H9 (cell line): ENCODE measurements at regions not wholly inside any gene's neighbourhood (a gene's known extent, or its start where the extent isn't known, plus 50 kb on each side); places are given as distances from the start of the nearest gene placed in this dataset.

Experiments
- DNase-seq: peaks from one replicate; pipeline ENCODE4 v3.0.0-alpha.2; 2017
- H2AFZ ChIP-seq: one replicate; pipeline ENCODE4 v1.6.1; 2013; ENCODE audit warnings: mild to moderate bottlenecking, low read length, control low read depth, moderate library complexity
- H2AK5ac ChIP-seq: 2 replicates; pipeline ENCODE4 v1.6.1; 2013; ENCODE audit warnings: low read length, control low read depth, mixed read lengths; ENCODE audit not compliant: insufficient read length
- H2BK120ac ChIP-seq: one replicate; pipeline ENCODE4 v1.6.1; 2013; ENCODE audit warnings: low read depth, mild to moderate bottlenecking, low read length, control low read depth, inconsistent platforms; ENCODE audit not compliant: poor library complexity, severe bottlenecking
- H2BK12ac ChIP-seq: 2 replicates; pipeline ENCODE4 v1.6.1; 2013; ENCODE audit warnings: low read length, control low read depth, mixed read lengths, low read depth; ENCODE audit not compliant: insufficient read length
- H2BK15ac ChIP-seq: 2 replicates; pipeline ENCODE4 v1.6.1; 2013; ENCODE audit warnings: low read depth, low read length, control low read depth
- H2BK20ac ChIP-seq: one replicate; pipeline ENCODE4 v1.6.1; 2013; ENCODE audit warnings: low read depth, mild to moderate bottlenecking, low read length, control low read depth, inconsistent platforms; ENCODE audit not compliant: poor library complexity, severe bottlenecking
- H2BK5ac ChIP-seq: 2 replicates; pipeline ENCODE4 v1.6.1; 2013; ENCODE audit warnings: low read length, control low read depth, mixed read lengths; ENCODE audit not compliant: insufficient read length
- H3K14ac ChIP-seq: 2 replicates; pipeline ENCODE4 v1.6.1; 2013; ENCODE audit warnings: low read length, control low read depth; ENCODE audit not compliant: insufficient read depth
- H3K18ac ChIP-seq: 2 replicates; pipeline ENCODE4 v1.6.1; 2013; ENCODE audit warnings: low read depth, mild to moderate bottlenecking, mixed read lengths, low read length, control low read depth; ENCODE audit not compliant: insufficient read length
- H3K23ac ChIP-seq: 2 replicates; pipeline ENCODE4 v1.6.1; 2013; ENCODE audit warnings: low read length, control low read depth, mixed read lengths, low read depth; ENCODE audit not compliant: insufficient read length
- H3K23me2 ChIP-seq: 2 replicates; pipeline ENCODE4 v1.6.1; 2013; ENCODE audit warnings: low read depth, mild to moderate bottlenecking, mixed read lengths, low read length, control low read depth; ENCODE audit not compliant: insufficient read length, poor library complexity, severe bottlenecking
- H3K27ac ChIP-seq: 2 replicates; pipeline ENCODE4 v1.5.1; 2013; ENCODE audit warnings: low read length, control low read depth, mixed read lengths, low read depth; ENCODE audit not compliant: insufficient read length
- H3K27me3 ChIP-seq: 2 replicates; pipeline ENCODE4 v1.6.1; 2013; ENCODE audit warnings: low read length, control low read depth, inconsistent platforms; ENCODE audit not compliant: insufficient read depth
- H3K4ac ChIP-seq: 2 replicates; pipeline ENCODE4 v1.6.1; 2013; ENCODE audit warnings: low read depth, mild to moderate bottlenecking, control low read depth, inconsistent platforms, low read length, moderate library complexity
- H3K4me1 ChIP-seq: 2 replicates; pipeline ENCODE4 v1.6.1; 2013; ENCODE audit warnings: low read length, control low read depth, inconsistent platforms; ENCODE audit not compliant: insufficient read depth
- H3K4me2 ChIP-seq: 2 replicates; pipeline ENCODE4 v1.6.1; 2013; ENCODE audit warnings: low read length, control low read depth, mixed read lengths; ENCODE audit not compliant: insufficient read length, insufficient read depth
- H3K56ac ChIP-seq: 2 replicates; pipeline ENCODE4 v1.6.1; 2013; ENCODE audit warnings: low read depth, mild to moderate bottlenecking, mixed read lengths, low read length, control low read depth; ENCODE audit not compliant: insufficient read length
- H3K79me1 ChIP-seq: 2 replicates; pipeline ENCODE4 v1.6.1; 2013; ENCODE audit warnings: low read depth, mild to moderate bottlenecking, moderate library complexity, low read length, control low read depth, inconsistent platforms; ENCODE audit not compliant: insufficient read depth, poor library complexity, severe bottlenecking
- H3K79me2 ChIP-seq: 2 replicates; pipeline ENCODE4 v1.6.1; 2013; ENCODE audit warnings: low read length, control low read depth, inconsistent platforms; ENCODE audit not compliant: insufficient read depth
- H3K9ac ChIP-seq: 2 replicates; pipeline ENCODE4 v1.6.1; 2013; ENCODE audit warnings: low read length, control low read depth, mixed read lengths; ENCODE audit not compliant: insufficient read length; ENCODE audit errors: extremely low read depth
- H3K9me3 ChIP-seq: one replicate; pipeline ENCODE4 v1.6.1; 2013; ENCODE audit warnings: low read depth, low read length, inconsistent platforms; ENCODE audit not compliant: control insufficient read depth
- H3T11ph ChIP-seq: one replicate; pipeline ENCODE4 v1.6.1; 2013; ENCODE audit warnings: mild to moderate bottlenecking, low read length, control low read depth, inconsistent platforms
- H4K20me1 ChIP-seq: one replicate; pipeline ENCODE4 v1.6.1; 2013; ENCODE audit not compliant: control insufficient read depth, insufficient read length, insufficient read depth
- H4K5ac ChIP-seq: 2 replicates; pipeline ENCODE4 v1.6.1; 2013; ENCODE audit warnings: low read depth, mild to moderate bottlenecking, mixed read lengths, low read length, control low read depth; ENCODE audit not compliant: insufficient read length
- H4K8ac ChIP-seq: replicated peaks from 2 replicates; pipeline ENCODE4 v1.6.1; 2013; ENCODE audit warnings: low read length, control low read depth, mixed read lengths, low read depth; ENCODE audit not compliant: insufficient read length
- H4K91ac ChIP-seq: 2 replicates; pipeline ENCODE4 v1.6.1; 2013; ENCODE audit warnings: low read depth, mild to moderate bottlenecking, moderate library complexity, mixed read lengths, low read length, control low read depth; ENCODE audit not compliant: insufficient read length
- H3K27ac Mint-ChIP-seq, 3 experiments: 2 replicates in 2 of 3; 3 replicates in 1 of 3; pipeline ENCODE4 v1.8.0; 2020 to 2021; ENCODE audit warnings: mixed read lengths in 3 of 3, mild to moderate bottlenecking in 1 of 3, moderate library complexity in 1 of 3
- H3K27me3 Mint-ChIP-seq: 2 replicates; pipeline ENCODE4 v1.8.0; 2021; ENCODE audit warnings: low read depth, mild to moderate bottlenecking, moderate library complexity, mixed read lengths
- H3K36me3 Mint-ChIP-seq, 3 experiments: 2 replicates in 2 of 3; 3 replicates in 1 of 3; pipeline ENCODE4 v1.8.0; 2020 to 2021; ENCODE audit warnings: low read depth in 3 of 3, mixed read lengths in 3 of 3; ENCODE audit not compliant: insufficient read depth in 1 of 3
- H3K4me1 Mint-ChIP-seq, 2 experiments: 2 replicates each; pipeline ENCODE4 v1.8.0; 2020; ENCODE audit warnings: mixed read lengths in 2 of 2
- H3K4me3 Mint-ChIP-seq, 2 experiments: 2 replicates in 1 of 2; 3 replicates in 1 of 2; pipeline ENCODE4 v1.8.0; 2020 to 2021; ENCODE audit warnings: mild to moderate bottlenecking in 2 of 2, mixed read lengths in 2 of 2, moderate library complexity in 1 of 2
- H3K9me3 Mint-ChIP-seq, 2 experiments: 2 replicates in 1 of 2; 3 replicates in 1 of 2; pipeline ENCODE4 v1.8.0; 2020; ENCODE audit warnings: mild to moderate bottlenecking in 2 of 2, mixed read lengths in 2 of 2, moderate library complexity in 1 of 2
- CTCF ChIP-seq: fragments of 200-600 bp; sonication (generic); conservative IDR thresholded peaks from 3 replicates; pipeline ENCODE4 v1.8.0; 2021; ENCODE audit warnings: antibody characterized with exemption, mild to moderate bottlenecking
- WGBS: extraction: QIAGEN DNeasy Blood & Tissue Kit; methylation state at CpG from one replicate; pipeline ENCODE4 v1.1.7; 2013; ENCODE audit warnings: missing lambda C conversion rate, low lambda C conversion rate, mixed read lengths; ENCODE audit not compliant: insufficient read length; ENCODE audit errors: extremely low coverage; 5-methylcytosine and 5-hydroxymethylcytosine counted together

DNA sequence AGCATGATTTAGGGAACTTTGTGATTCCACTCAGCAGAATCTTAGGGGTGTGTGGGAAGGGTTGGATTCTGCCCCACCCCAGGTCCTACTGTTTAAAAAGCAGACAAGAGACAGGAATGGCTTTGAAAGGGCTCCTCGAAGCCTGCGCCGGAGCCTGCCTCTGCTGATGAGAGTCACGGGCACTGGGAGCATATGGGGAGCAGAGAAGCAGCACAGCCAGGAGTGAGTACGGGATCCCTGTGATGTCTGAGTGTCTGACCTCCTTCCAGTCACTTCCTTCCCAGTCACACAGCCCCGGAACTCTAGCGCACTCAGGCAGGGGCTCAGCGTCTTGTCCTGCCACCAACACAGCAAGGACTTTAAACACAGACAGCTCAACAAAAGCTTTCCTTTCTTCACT lies 514.9 kb upstream of the DPP6 start:
- peaks cover 12% of the 10 kb centered on the region for H3K9me3 ChIP-seq
- no peak overlapping the region for H3K4me3 Mint-ChIP-seq

More for the DNA sequence above, 514.9 kb upstream of the DPP6 start:
- Histone ChIP-seq H3K4me1 (no peaks in the 10 kb centered on the region), H3K27me3 (no peaks in the 10 kb centered on the region), H4K91ac (no peak overlapping the region), H3K18ac (no peak overlapping the region), H2BK120ac (no peak overlapping the region), H2BK20ac (no peak overlapping the region), H3K23me2 (no peaks in the 10 kb centered on the region), H4K5ac (no peak overlapping the region), H3T11ph (no peak overlapping the region), H4K8ac (no peak overlapping the region), H2BK12ac (no peak overlapping the region), H3K27ac (no peak overlapping the region), H3K79me1 (no peaks in the 10 kb centered on the region), H3K56ac (no peak overlapping the region), H3K4ac (no peak overlapping the region), H3K9ac (no peak overlapping the region), H3K23ac (no peak overlapping the region), H3K79me2 (no peaks in the 10 kb centered on the region), H3K14ac (no peak overlapping the region; the same call in 1 of the 2 replicates), H2BK5ac (no peak overlapping the region), H2BK15ac (no peak overlapping the region), H4K20me1 (no peaks in the 10 kb centered on the region), H2AFZ (no peak overlapping the region), H2AK5ac (no peak overlapping the region), H3K4me2 (no peak overlapping the region)
- no peaks in the 10 kb centered on the region for H3K27me3 Mint-ChIP-seq
- no peaks in the 10 kb centered on the region for H3K4me1 Mint-ChIP-seq
- DNase-seq, result no peak
- WGBS, result no CpG with 5 or more reads among the region's 8 CpGs
- no peak overlapping the region for H3K27ac Mint-ChIP-seq
- H3K36me3 Mint-ChIP-seq, result peaks cover 0 to 23% (median 3%) of the 10 kb centered on the region in 3 experiments; a peak in 4 of 7 replicates
- H3K9me3 Mint-ChIP-seq, result peaks cover 88 to 92% of the 10 kb centered on the region in 2 experiments
- no peak for TF ChIP-seq CTCF
